ENCODE measurements at regions not wholly inside any gene's neighbourhood (a gene's known extent, or its start where the extent isn't known, plus 50 kb on each side); places are given as distances from the start of the nearest gene placed in this dataset.
"Not testable (repeated sequence)": the region's sequence is repeated elsewhere in the genome, so short reads cannot be mapped to it uniquely, and the experiment has no call there.

DNA sequence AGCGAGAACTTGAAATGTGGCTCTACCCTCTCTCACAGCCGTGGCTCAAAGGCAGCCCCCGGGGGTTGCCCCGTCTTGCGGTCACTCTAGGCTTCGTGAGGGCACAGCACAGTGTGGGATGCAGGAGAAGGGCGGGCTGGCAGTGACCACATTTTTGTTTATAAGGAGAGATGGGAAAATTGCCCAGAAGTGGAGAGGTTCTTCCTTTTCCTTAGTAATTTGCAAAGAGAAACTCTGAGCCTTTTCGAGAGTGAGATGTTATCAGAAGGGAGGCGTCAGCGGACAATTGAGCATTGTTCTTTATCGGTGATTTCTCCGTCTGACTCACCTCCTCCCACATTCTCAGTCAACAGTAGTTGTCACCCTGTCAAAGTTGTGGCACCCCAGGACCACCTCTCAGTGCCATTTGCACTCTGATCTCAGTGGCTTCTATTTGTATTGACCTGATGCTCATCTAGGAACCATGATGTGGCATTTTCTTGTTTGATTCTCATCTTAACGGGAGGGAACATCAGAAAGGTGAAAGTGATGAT lies 89.6 kb downstream of the ACAA2 start:
- TF ChIP-seq CTCF (IDR thresholded peaks at IDR 0.05; ENCODE audit: low read depth, low read length) = no peak
- no peak overlapping the region for H3K4me3 ChIP-seq (ENCODE audit: low read depth, low read length)

DNA sequence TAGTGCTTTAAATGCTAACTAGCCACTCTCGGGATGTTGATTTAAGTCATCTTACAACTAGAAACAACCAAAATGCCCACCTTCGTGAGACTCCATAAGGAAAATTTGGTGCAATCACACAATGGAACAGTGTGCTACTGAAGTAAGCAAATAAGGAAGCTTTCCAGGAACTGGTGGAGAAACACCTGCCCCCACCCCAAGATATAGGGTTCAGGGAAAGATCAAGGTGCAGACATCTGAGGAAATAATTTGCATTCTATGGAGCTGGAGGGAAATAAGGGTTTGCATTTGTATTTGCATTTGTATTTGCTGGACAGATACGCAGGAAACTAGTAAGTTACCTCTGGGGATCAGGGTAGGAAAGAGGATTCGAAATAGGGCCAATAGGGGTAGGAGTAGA lies 90.9 kb downstream of the ACAA2 start:
- H3K4me3 ChIP-seq (ENCODE audit: low read depth, low read length) = no peak overlapping the region
- no peak for TF ChIP-seq CTCF (IDR thresholded peaks at IDR 0.05; ENCODE audit: low read depth, low read length)

- no peak overlapping the region for H3K4me3 ChIP-seq (ENCODE audit: low read depth, low read length)
- TF ChIP-seq CTCF (IDR thresholded peaks at IDR 0.05; ENCODE audit: low read depth, low read length) = no peak
Observed at GRCh38 chr18:49721981-49722380, 91.4 kb downstream of the ACAA2 start.

DNA sequence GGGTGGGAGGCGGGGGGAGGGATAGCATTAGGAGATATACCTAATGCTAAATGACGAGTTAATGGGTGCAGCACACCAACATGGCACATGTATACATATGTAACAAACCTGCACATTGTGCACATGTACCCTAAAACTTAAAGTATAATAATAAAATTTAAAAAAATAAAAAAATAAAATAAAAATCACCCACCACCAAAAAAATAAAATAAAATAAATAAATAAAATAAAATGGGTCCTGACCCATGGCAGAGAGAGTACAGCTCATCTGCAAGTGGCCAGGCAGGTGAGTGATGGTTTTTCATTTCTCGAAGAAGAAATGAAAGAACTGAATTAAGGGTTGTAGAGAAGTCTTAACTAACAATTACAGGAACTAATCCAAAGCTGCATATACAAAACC lies 92.4 kb downstream of the ACAA2 start:
- H3K4me3 ChIP-seq (ENCODE audit: low read depth, low read length) = not testable (repeated sequence)

DNA sequence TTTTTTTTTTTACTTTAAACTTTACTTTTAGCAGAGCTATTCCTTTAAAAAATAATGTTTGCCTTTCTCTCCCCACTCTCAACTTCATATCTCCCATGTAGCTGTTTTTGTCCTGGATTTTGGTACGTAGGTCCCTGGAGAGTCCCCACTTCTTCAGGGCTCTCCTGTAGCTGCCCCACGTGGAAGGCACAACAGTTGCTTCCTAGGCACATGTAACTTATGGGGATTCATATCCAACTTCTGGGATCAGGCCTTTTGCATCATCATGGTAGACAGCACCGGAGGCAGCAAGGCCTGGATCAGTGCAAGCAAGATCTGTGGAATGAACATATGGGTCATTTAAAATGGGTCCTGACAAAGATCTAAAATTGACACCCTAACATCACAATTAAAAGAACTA lies 95.7 kb downstream of the ACAA2 start:
- no peak for TF ChIP-seq CTCF (IDR thresholded peaks at IDR 0.05; ENCODE audit: low read depth, low read length)
- no peak overlapping the region for H3K4me3 ChIP-seq (ENCODE audit: low read depth, low read length)

DNA sequence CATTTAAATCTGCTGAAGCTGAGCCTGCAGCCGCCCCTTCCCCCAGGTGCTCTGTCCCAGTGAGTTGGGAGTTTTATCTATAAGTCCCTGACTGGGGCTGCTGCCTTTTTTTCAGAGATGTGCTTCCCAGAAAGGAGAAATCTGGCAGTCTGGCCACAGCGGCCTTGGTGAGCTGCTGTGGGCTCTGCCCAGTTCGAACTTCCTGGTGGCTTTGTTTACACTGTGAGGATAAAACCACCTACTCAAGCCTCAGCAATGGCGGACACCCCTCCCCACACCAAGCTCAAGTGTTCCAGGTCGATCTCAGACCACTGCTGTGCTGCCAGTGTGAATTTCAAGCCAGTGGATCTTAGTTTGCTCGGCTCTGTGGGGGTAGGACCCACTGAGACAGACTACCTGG lies 97.3 kb downstream of the ACAA2 start:
- H3K4me3 ChIP-seq (ENCODE audit: low read depth, low read length) = no peak overlapping the region
- TF ChIP-seq CTCF (IDR thresholded peaks at IDR 0.05; ENCODE audit: low read depth, low read length) = no peak

- TF ChIP-seq CTCF (IDR thresholded peaks at IDR 0.05; ENCODE audit: low read depth, low read length) = no peak
- no peak overlapping the region for H3K4me3 ChIP-seq (ENCODE audit: low read depth, low read length)
Observed at GRCh38 chr18:49709347-49709690, 104.0 kb downstream of the ACAA2 start.

DNA sequence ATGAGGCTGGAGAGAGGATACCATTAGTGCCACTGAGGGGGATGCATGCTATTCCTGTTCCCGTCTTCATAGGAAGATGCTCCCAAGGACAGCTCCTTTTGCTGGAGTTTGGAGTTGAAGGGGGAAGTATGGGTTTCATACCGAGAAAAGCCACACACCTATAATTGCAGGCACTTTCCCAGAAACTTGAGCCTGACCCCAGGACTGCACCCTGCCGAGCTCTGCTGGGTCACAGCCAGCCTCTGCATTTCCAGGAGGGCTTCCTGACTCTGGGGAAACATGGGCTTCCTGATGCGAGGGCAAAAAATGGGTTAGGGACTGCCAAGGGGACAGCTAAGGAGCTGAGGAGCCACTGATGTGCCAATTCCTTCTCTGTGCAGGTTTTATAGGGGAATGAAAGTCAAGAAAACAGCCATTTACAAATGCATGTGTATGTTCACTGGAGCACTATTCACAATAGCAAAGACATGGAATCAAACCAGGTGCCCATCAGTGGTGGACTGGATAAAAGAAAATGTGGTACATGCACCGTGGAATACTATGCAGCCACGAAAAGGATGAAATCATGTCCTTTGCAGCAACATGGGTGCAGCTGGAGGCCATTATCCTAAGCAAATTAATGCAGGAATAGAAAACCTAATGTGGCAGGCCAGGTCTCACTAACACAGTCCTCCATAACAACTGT lies 104.5 kb downstream of the ACAA2 start:
- no peak for TF ChIP-seq CTCF (IDR thresholded peaks at IDR 0.05; ENCODE audit: low read depth, low read length)
- no peak overlapping the region for H3K4me3 ChIP-seq (ENCODE audit: low read depth, low read length)
